Neuronal stem cell (in vitro differentiated cells): ENCODE measurements at regions not wholly inside any gene's neighbourhood (a gene's known extent, or its start where the extent isn't known, plus 50 kb on each side); places are given as distances from the start of the nearest gene placed in this dataset.

Experiments used
- DNase-seq: peaks from one replicate; pipeline ENCODE4 v3.0.0-alpha.2; 2013; ENCODE audit warnings: low spot score
- H2AFZ ChIP-seq: one replicate; pipeline ENCODE4 v1.6.1; 2013; ENCODE audit warnings: mild to moderate bottlenecking, low read length, inconsistent platforms
- H2AK5ac ChIP-seq: 2 replicates; pipeline ENCODE4 v1.6.1; 2013; ENCODE audit warnings: low read depth, mild to moderate bottlenecking, inconsistent platforms, low read length, moderate library complexity, mixed read lengths
- H2BK120ac ChIP-seq: 2 replicates; pipeline ENCODE4 v1.6.1; 2013; ENCODE audit warnings: low read depth, mild to moderate bottlenecking, inconsistent platforms, low read length, moderate library complexity, mixed read lengths
- H2BK12ac ChIP-seq: one replicate; pipeline ENCODE4 v1.6.1; 2013; ENCODE audit warnings: low read length, inconsistent platforms
- H2BK15ac ChIP-seq: 2 replicates; pipeline ENCODE4 v1.6.1; 2013; ENCODE audit warnings: mild to moderate bottlenecking, low read length, inconsistent platforms, mixed read lengths
- H2BK5ac ChIP-seq: one replicate; pipeline ENCODE4 v1.6.1; 2013; ENCODE audit warnings: inconsistent platforms, mild to moderate bottlenecking, low read length, moderate library complexity
- H3K14ac ChIP-seq: one replicate; pipeline ENCODE4 v1.6.1; 2013; ENCODE audit warnings: low read length, inconsistent platforms
- H3K18ac ChIP-seq: 2 replicates; pipeline ENCODE4 v1.6.1; 2013; ENCODE audit warnings: low read length, inconsistent platforms
- H3K23ac ChIP-seq: 2 replicates; pipeline ENCODE4 v1.6.1; 2013; ENCODE audit warnings: low read depth, mild to moderate bottlenecking, mixed read lengths, low read length, inconsistent platforms; ENCODE audit not compliant: poor library complexity
- H3K27ac ChIP-seq: replicated peaks from 3 replicates; pipeline ENCODE4 v1.5.1; 2013; ENCODE audit warnings: low read length, inconsistent platforms
- H3K27me3 ChIP-seq, 3 experiments: 2 replicates each; pipeline ENCODE4 v1.6.1; 2013; ENCODE audit warnings: low read length in 3 of 3, mild to moderate bottlenecking in 2 of 3, inconsistent platforms in 1 of 3, low read depth in 1 of 3, mixed read lengths in 1 of 3, moderate library complexity in 1 of 3; ENCODE audit not compliant: control insufficient read depth in 3 of 3, insufficient read depth in 3 of 3
- H3K36me3 ChIP-seq, 2 donors: replicated peaks in 1 of 2; 2 replicates each; pipeline ENCODE4 v1.6.1; 2013; ENCODE audit warnings: low read length in 2 of 2; ENCODE audit not compliant: control insufficient read depth in 2 of 2, insufficient read depth in 2 of 2
- H3K4ac ChIP-seq: 2 replicates; pipeline ENCODE4 v1.6.1; 2013; ENCODE audit warnings: inconsistent platforms, mild to moderate bottlenecking, low read length, moderate library complexity
- H3K4me1 ChIP-seq, 2 donors: 1 replicate in 1 of 2; 2 replicates in 1 of 2; pipeline ENCODE4 v1.6.1; 2013; ENCODE audit warnings: low read length in 2 of 2, low read depth in 1 of 2; ENCODE audit not compliant: control insufficient read depth in 2 of 2, insufficient read depth in 1 of 2
- H3K4me2 ChIP-seq: one replicate; pipeline ENCODE4 v1.6.1; 2013; ENCODE audit warnings: mild to moderate bottlenecking, low read length, inconsistent platforms; ENCODE audit not compliant: insufficient read depth, poor library complexity, severe bottlenecking
- H3K4me3 ChIP-seq, 2 donors: 2 replicates each; pipeline ENCODE4 v1.5.1; 2013; ENCODE audit warnings: low read length in 2 of 2, mild to moderate bottlenecking in 2 of 2, inconsistent platforms in 1 of 2, moderate library complexity in 1 of 2
- H3K79me1 ChIP-seq: one replicate; pipeline ENCODE4 v1.6.1; 2013; ENCODE audit warnings: low read depth, mild to moderate bottlenecking, inconsistent platforms, low read length, moderate library complexity
- H3K9ac ChIP-seq: one replicate; pipeline ENCODE4 v1.6.1; 2013; ENCODE audit warnings: mild to moderate bottlenecking, low read depth, low read length, inconsistent platforms; ENCODE audit not compliant: poor library complexity
- H3K9me3 ChIP-seq, 2 donors: replicated peaks in 1 of 2; 2 replicates each; pipeline versions ENCODE3 to v1.6.1; 2013; ENCODE audit warnings: low read length in 2 of 2, mild to moderate bottlenecking in 2 of 2, inconsistent platforms in 1 of 2, low read depth in 1 of 2, mixed read lengths in 1 of 2, moderate library complexity in 1 of 2; ENCODE audit not compliant: control insufficient read depth in 2 of 2, insufficient read depth in 1 of 2
- H4K8ac ChIP-seq: one replicate; pipeline ENCODE4 v1.6.1; 2013; ENCODE audit warnings: low read depth, mild to moderate bottlenecking, inconsistent platforms, low read length, moderate library complexity
- H4K91ac ChIP-seq: one replicate; pipeline ENCODE4 v1.6.1; 2013; ENCODE audit warnings: low read length, low read depth, mild to moderate bottlenecking, inconsistent platforms; ENCODE audit not compliant: poor library complexity
- WGBS, 2 donors: extraction: QIAGEN DNeasy Blood & Tissue Kit; methylation state at CpG; one replicate each; pipeline ENCODE4 v1.1.7; 2013; ENCODE audit warnings: missing lambda C conversion rate in 2 of 2, mixed read lengths in 1 of 2; ENCODE audit not compliant: insufficient read length in 2 of 2, insufficient replicate concordance in 1 of 2; ENCODE audit errors: extremely low coverage in 2 of 2; 5-methylcytosine and 5-hydroxymethylcytosine counted together

DNA sequence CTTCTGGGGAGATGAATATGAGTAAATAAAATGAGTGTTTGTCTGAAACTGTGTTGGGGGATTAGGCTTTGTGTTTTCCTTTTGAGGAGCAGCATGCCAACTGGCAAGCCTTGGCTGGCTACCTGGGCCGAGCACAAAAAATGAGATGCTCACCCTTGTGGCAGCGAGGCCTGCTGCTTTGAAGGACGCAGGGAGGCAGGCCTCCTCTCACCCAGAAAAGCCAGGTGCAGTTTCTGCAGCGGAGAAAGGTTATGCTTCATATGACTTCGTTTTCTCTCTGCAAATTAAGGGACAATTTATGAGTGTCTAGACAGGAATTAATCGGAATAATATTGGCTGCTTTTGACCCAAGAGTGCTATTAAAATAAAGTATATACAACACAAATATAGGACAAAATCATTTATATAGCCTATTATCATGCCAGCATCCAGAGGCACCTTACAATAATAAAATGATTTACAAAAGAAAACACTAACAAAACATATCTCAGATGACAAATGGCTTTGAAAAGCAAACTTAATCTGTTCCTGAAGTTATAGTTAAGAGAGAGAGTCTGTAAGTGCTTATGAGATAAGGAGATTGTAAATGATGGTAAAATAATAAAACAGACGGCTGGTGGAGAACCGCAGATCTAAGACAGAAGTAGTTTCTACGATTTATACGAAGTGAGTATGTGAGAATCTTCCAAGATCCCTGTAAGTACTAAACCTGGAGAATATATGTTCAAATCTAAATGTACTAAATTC lies 682.8 kb upstream of the NR2F2 start:
- Histone ChIP-seq H3K23ac (no peak overlapping the region), H3K4me3 (no peak overlapping the region), H2BK12ac (no peak overlapping the region), H3K9ac (no peak overlapping the region), H2BK5ac (no peak overlapping the region), H3K79me1 (no peaks in the 10 kb centered on the region), H3K4me2 (no peak overlapping the region), H3K27ac (no peak overlapping the region), H3K9me3 (peaks cover 0 to 3% of the 10 kb centered on the region in 2 donors), H3K14ac (no peak overlapping the region), H2BK120ac (no peak overlapping the region), H2AFZ (no peak overlapping the region), H2AK5ac (no peak overlapping the region), H3K4ac (no peak overlapping the region), H3K27me3 (no peaks in the 10 kb centered on the region), H3K4me1 (no peaks in the 10 kb centered on the region), H3K36me3 (no peaks in the 10 kb centered on the region), H4K91ac (no peak overlapping the region), H4K8ac (no peak overlapping the region), H2BK15ac (no peak overlapping the region), H3K18ac (no peak overlapping the region)
- no CpG with 5 or more reads among the region's 10 CpGs for WGBS, 2 donors
- DNase-seq, result no peak

DNA sequence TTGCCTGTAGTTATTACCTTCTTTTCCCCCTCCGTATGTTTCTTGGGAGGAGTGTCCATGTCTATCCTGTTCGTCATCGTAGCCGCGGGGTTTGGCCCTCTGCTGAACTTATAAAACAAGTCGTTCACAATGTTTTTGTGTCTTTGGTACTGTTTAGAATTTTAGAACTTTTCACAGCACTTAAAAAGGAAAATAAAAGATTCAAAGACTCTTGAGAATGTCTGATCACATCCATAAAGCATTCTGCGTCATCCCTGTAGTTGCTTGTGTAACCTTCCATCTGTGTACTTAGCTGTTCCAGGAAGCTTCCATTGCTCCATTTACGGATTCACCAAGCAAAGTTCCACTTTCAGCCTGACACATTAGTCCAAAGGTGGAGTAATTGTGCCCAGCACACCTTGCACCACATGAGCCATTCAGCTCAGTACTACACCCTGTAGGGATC lies 677.1 kb upstream of the NR2F2 start:
- DNase-seq, result no peak
- no CpG with 5 or more reads among the region's 8 CpGs for WGBS, 2 donors
- H3K18ac ChIP-seq, result no peak overlapping the region

DNA sequence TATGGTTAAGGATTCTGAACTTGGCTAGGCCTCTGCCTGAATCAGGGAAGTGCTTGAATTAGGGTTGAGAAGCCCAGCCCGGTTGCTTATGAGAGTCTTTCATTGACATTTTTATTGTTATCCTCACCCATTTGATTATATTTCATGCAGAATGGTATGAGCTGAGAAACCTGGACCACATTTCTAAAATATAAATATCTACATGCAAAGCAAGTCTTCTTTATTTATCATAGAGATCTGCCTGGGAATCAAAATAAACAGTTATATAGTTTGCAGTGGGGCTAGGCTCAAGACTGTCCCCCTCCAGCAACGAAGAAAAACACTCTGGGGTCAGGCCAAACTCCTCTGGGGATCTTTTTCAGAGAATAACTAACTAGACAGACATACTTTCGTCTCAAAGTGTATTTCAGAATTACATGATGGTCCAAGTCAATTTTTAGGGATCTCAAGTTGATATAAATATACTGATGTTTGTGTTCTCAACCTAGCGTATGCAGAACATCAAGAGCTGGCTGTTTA lies 675.4 kb upstream of the NR2F2 start:
- Histone ChIP-seq H2BK15ac (no peak overlapping the region), H3K18ac (no peak overlapping the region), H3K27ac (no peak overlapping the region), H3K23ac (no peak overlapping the region), H3K27me3 (no peaks in the 10 kb centered on the region), H3K4ac (no peak overlapping the region), H4K8ac (no peak overlapping the region), H2BK12ac (no peak overlapping the region), H2AK5ac (no peak overlapping the region), H3K36me3 (no peaks in the 10 kb centered on the region), H3K4me2 (no peak overlapping the region), H2BK5ac (no peak overlapping the region), H3K9ac (no peak overlapping the region), H3K14ac (no peak overlapping the region), H4K91ac (no peak overlapping the region), H3K79me1 (no peaks in the 10 kb centered on the region), H3K4me1 (no peaks in the 10 kb centered on the region), H3K4me3 (no peak overlapping the region), H2BK120ac (no peak overlapping the region), H2AFZ (no peak overlapping the region), H3K9me3 (no peaks in the 10 kb centered on the region)
- no peak for DNase-seq
- no CpG with 5 or more reads among the region's 4 CpGs for WGBS, 2 donors

More for the DNA sequence above, 677.1 kb upstream of the NR2F2 start:
- H3K9me3 ChIP-seq, result no peaks in the 10 kb centered on the region
- H3K4me1 ChIP-seq, result no peaks in the 10 kb centered on the region
- no peak overlapping the region for H4K91ac ChIP-seq
- H2BK120ac ChIP-seq, result no peak overlapping the region
- no peak overlapping the region for H2BK5ac ChIP-seq
- H3K14ac ChIP-seq, result no peak overlapping the region
- H3K4me3 ChIP-seq, result no peak overlapping the region
- no peak overlapping the region for H3K27ac ChIP-seq
- no peaks in the 10 kb centered on the region for H3K79me1 ChIP-seq
- H2AFZ ChIP-seq, result no peak overlapping the region
- H3K23ac ChIP-seq, result no peak overlapping the region
- no peak overlapping the region for H3K4me2 ChIP-seq
- H3K9ac ChIP-seq, result no peak overlapping the region
- no peak overlapping the region for H2BK15ac ChIP-seq
- H2AK5ac ChIP-seq, result no peak overlapping the region
- no peak overlapping the region for H2BK12ac ChIP-seq
- no peaks in the 10 kb centered on the region for H3K36me3 ChIP-seq
- H3K4ac ChIP-seq, result no peak overlapping the region
- H3K27me3 ChIP-seq, result no peaks in the 10 kb centered on the region
- no peak overlapping the region for H4K8ac ChIP-seq

DNA sequence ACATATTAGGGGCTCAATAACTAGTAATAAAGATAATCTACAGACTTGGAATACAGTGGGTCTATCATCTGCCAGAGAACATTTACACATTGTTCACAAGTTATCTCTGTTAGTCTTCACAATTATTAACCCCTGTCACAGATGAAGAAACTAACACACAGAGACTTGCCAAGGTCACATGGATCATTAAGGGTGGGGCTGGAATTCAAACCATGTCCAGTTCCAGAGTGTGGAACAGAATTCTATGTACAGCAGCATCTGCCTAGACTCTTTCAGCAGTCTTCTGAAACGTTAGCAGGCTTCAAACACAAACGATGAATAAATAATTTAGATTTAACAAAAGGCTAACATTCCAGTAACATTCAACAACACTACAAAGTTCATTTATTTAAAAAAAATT lies 673.9 kb upstream of the NR2F2 start:
- Histone ChIP-seq H3K4me1 (no peaks in the 10 kb centered on the region), H4K8ac (no peak overlapping the region), H3K18ac (no peak overlapping the region), H3K36me3 (no peaks in the 10 kb centered on the region), H3K4me3 (no peak overlapping the region), H4K91ac (no peak overlapping the region), H3K27me3 (no peaks in the 10 kb centered on the region), H2AK5ac (no peak overlapping the region), H3K79me1 (no peaks in the 10 kb centered on the region), H2AFZ (no peak overlapping the region), H2BK120ac (no peak overlapping the region), H3K27ac (no peak overlapping the region), H2BK15ac (no peak overlapping the region), H2BK12ac (no peak overlapping the region), H2BK5ac (no peak overlapping the region), H3K4me2 (no peak overlapping the region), H3K14ac (no peak overlapping the region), H3K4ac (no peak overlapping the region), H3K23ac (no peak overlapping the region), H3K9ac (no peak overlapping the region), H3K9me3 (no peaks in the 10 kb centered on the region)
- no CpG with 5 or more reads among the region's 2 CpGs for WGBS, 2 donors
- DNase-seq, result no peak
